WTC11 (cell line): ENCODE measurements at regions not wholly inside any gene's neighbourhood (a gene's known extent, or its start where the extent isn't known, plus 50 kb on each side); places are given as distances from the start of the nearest gene placed in this dataset.

Source experiments
- ATAC-seq: fragments of 200-7000 bp; cut with Tn5 transposase; 2 replicates; pipeline ENCODE4 v1.10.0; 2021; ENCODE audit warnings: mild to moderate bottlenecking, moderate library complexity
- CTCF ChIA-PET: fragments of 300-600 bp; sonication (Branson Sonifier 250); formaldehyde crosslinking; loops from one replicate; lab custom pipeline; 2021; ENCODE audit warnings: antibody characterized with exemption; lab: Charles Lee
- POLR2A ChIA-PET: fragments of 350-600 bp; sonication (Branson Sonifier 250); formaldehyde crosslinking; loops from one replicate; lab custom pipeline; 2021; ENCODE audit warnings: antibody characterized with exemption; lab: Charles Lee
- DNase-seq: peaks from one replicate; pipeline ENCODE4 v3.0.0; 2021; ENCODE audit warnings: low spot score
- H3K27ac Mint-ChIP-seq: 2 replicates; pipeline ENCODE4 v1.8.0; 2021; ENCODE audit warnings: mixed read lengths
- H3K27me3 Mint-ChIP-seq: 2 replicates; pipeline ENCODE4 v1.8.0; 2021; ENCODE audit warnings: low read depth, mild to moderate bottlenecking, moderate library complexity, mixed read lengths
- H3K36me3 Mint-ChIP-seq: 2 replicates; pipeline ENCODE4 v1.8.0; 2021; ENCODE audit warnings: mixed read lengths
- H3K4me1 Mint-ChIP-seq: 2 replicates; pipeline ENCODE4 v1.8.0; 2022; ENCODE audit warnings: mixed read lengths
- H3K4me3 Mint-ChIP-seq: 2 replicates; pipeline ENCODE4 v1.8.0; 2021; ENCODE audit warnings: mild to moderate bottlenecking, moderate library complexity, mixed read lengths
- H3K9me3 Mint-ChIP-seq: 2 replicates; pipeline ENCODE4 v1.8.0; 2021; ENCODE audit warnings: mixed read lengths
- ATF2 ChIP-seq: sonication (generic); formaldehyde crosslinking; IDR thresholded peaks from 2 replicates; pipeline ENCODE4 v1.8.1; 2022; ENCODE audit warnings: low read depth, missing genetic modification reagents, borderline replicate concordance
- CREM ChIP-seq: sonication (generic); formaldehyde crosslinking; IDR thresholded peaks from 2 replicates; pipeline ENCODE4 v1.8.1; 2022; ENCODE audit warnings: mild to moderate bottlenecking, missing genetic modification reagents, moderate library complexity
- CTCF ChIP-seq: fragments of 200-600 bp; IDR thresholded peaks from 2 replicates; pipeline ENCODE4 v1.8.0; 2022; ENCODE audit warnings: antibody characterized with exemption
- E2F1 ChIP-seq: sonication (generic); formaldehyde crosslinking; IDR thresholded peaks from 2 replicates; pipeline ENCODE4 v1.8.0; 2022; ENCODE audit warnings: mild to moderate bottlenecking, missing genetic modification reagents
- ERG ChIP-seq: fragments of 250-450 bp; sonication (Bioruptor Pico); IDR thresholded peaks from 2 replicates; pipeline ENCODE4 v1.8.0; 2021; ENCODE audit warnings: mild to moderate bottlenecking
- FOXP1 ChIP-seq: sonication (generic); formaldehyde crosslinking; IDR thresholded peaks from 2 replicates; pipeline ENCODE4 v1.8.0; 2022; ENCODE audit warnings: missing genetic modification reagents, mild to moderate bottlenecking, moderate library complexity, borderline replicate concordance
- FOXP4 ChIP-seq: sonication (generic); formaldehyde crosslinking; IDR thresholded peaks from 2 replicates; pipeline ENCODE4 v1.8.0; 2022; ENCODE audit warnings: mild to moderate bottlenecking, missing genetic modification reagents
- KAT7 ChIP-seq: sonication (generic); formaldehyde crosslinking; IDR thresholded peaks from 2 replicates; pipeline ENCODE4 v1.8.1; 2023; ENCODE audit warnings: missing genetic modification reagents, mild to moderate bottlenecking, borderline replicate concordance
- MAX ChIP-seq: sonication (generic); formaldehyde crosslinking; IDR thresholded peaks from 2 replicates; pipeline ENCODE4 v1.8.0; 2022; ENCODE audit warnings: mild to moderate bottlenecking, missing genetic modification reagents
- NFYB ChIP-seq: sonication (generic); formaldehyde crosslinking; conservative IDR thresholded peaks from 2 replicates; pipeline ENCODE4 v1.8.0; 2022; ENCODE audit warnings: low read depth, missing genetic modification reagents
- ZNF232 ChIP-seq: sonication (generic); formaldehyde crosslinking; IDR thresholded peaks from 2 replicates; pipeline ENCODE4 v1.8.0; 2022; ENCODE audit warnings: mild to moderate bottlenecking, missing genetic modification reagents
- ZNF416 ChIP-seq: fragments of 250-450 bp; sonication (Bioruptor Pico); IDR thresholded peaks from 2 replicates; pipeline ENCODE4 v1.9.0; 2021; ENCODE audit warnings: mild to moderate bottlenecking, inconsistent platforms
- ZNF423 ChIP-seq: fragments of 250-450 bp; sonication (Bioruptor Pico); IDR thresholded peaks from 2 replicates; pipeline ENCODE4 v2.1.2; 2022; ENCODE audit warnings: mild to moderate bottlenecking, moderate library complexity
- TF ChIP-seq, protein P1 (sequence below): sonication (generic); formaldehyde crosslinking; IDR thresholded peaks from 2 replicates; pipeline ENCODE4 v1.8.1; 2023; ENCODE audit warnings: mild to moderate bottlenecking, missing genetic modification reagents
- TF ChIP-seq, protein P2 (sequence below): fragments of 250-450 bp; sonication (Bioruptor Pico); conservative IDR thresholded peaks from 2 replicates; pipeline ENCODE4 v1.9.0; 2021; ENCODE audit warnings: mild to moderate bottlenecking

DNA sequence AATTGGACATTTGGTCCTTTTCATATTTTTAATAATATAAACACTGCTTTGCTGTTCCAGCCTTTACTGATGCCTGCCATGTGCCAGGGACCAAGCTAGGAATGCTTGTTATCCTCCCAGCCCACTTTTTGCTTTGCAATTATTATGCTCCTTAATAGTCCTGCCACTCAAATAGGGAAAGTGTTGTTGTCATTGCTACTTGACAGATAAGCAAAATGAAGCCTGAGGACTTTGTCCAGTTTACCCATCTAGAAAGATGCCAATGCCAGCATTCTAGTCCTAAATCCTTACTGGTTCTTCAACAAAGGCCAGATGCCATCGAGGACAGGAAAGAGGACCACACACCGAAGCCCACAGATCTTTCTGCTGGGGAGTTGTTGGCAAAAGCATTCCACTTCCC, 246.5 kb downstream of the EMP1 start:
- DNase-seq, result no peak
- no peaks in the 10 kb centered on the region for H3K36me3 Mint-ChIP-seq
- H3K4me1 Mint-ChIP-seq, result peaks cover 5% of the 10 kb centered on the region; the same call in 1 of the 2 replicates
- POLR2A ChIA-PET, result no interaction called here
- H3K27ac Mint-ChIP-seq, result no peak overlapping the region
- H3K9me3 Mint-ChIP-seq, result no peaks in the 10 kb centered on the region
- no peak for ATAC-seq
- no peak overlapping the region for H3K4me3 Mint-ChIP-seq
- TF ChIP-seq FOXP4 (CRISPR knock-in tag), result no peak
- no peak for TF ChIP-seq ZNF423
- no peak for TF ChIP-seq CTCF
- TF ChIP-seq, protein P1, sequence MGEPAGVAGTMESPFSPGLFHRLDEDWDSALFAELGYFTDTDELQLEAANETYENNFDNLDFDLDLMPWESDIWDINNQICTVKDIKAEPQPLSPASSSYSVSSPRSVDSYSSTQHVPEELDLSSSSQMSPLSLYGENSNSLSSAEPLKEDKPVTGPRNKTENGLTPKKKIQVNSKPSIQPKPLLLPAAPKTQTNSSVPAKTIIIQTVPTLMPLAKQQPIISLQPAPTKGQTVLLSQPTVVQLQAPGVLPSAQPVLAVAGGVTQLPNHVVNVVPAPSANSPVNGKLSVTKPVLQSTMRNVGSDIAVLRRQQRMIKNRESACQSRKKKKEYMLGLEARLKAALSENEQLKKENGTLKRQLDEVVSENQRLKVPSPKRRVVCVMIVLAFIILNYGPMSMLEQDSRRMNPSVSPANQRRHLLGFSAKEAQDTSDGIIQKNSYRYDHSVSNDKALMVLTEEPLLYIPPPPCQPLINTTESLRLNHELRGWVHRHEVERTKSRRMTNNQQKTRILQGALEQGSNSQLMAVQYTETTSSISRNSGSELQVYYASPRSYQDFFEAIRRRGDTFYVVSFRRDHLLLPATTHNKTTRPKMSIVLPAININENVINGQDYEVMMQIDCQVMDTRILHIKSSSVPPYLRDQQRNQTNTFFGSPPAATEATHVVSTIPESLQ (CRISPR knock-in tag), result no peak
- no peaks in the 10 kb centered on the region for H3K27me3 Mint-ChIP-seq
- CTCF ChIA-PET, result no interaction called here

DNA sequence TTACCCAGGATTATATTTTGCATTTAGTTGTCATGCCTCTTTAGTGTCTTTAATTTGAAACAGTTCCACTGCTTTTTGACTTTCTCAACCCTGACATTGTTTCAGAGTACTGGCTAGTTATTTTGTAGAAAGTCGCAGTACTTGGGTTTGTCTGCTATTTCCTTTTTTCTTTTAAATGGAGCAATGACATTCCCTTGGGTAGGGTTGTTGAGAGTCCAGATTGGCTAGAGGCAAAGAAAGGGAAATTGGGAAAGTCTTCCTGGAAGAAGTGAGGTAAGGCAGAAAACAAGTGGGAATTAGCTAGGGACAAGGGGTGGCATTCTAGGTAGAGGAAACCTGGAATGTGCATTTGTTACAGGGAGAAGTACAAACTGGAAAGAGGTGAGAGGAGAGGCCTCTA, 245.9 kb downstream of the EMP1 start:
- Mint-ChIP-seq H3K4me1 (peaks cover 5% of the 10 kb centered on the region; the same call in 1 of the 2 replicates), H3K9me3 (no peaks in the 10 kb centered on the region), H3K4me3 (no peak overlapping the region), H3K27ac (no peak overlapping the region), H3K27me3 (no peaks in the 10 kb centered on the region), H3K36me3 (no peaks in the 10 kb centered on the region)
- POLR2A ChIA-PET, result no interaction called here
- DNase-seq (no peak), ATAC-seq (no peak)
- TF ChIP-seq E2F1 (no peak), FOXP1 (CRISPR knock-in tag) (no peak), ERG (no peak), ZNF416 (CRISPR knock-in tag) (no peak), CREM (CRISPR knock-in tag) (no peak), NFYB (CRISPR knock-in tag) (no peak)
- CTCF ChIA-PET, result no interaction called here

DNA sequence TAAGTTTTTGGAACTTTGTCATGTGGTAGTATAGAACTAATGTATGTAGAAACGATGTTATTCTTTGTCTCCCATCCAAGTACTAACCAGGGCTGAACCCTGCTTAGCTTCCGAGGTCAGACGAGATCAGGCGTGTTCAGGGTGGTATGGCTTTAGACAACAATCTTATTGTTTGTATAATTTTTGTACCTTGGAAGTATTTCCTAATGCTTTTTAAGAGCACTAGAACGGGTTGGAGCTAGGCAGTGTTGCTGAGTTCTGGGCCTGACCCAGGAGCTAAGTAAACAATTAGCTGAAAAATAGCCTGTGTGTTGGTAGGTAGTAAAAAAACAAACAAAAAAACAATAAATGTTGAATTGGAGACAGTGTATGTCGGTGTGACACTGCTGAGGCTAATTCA, 244.3 kb downstream of the EMP1 start:
- Mint-ChIP-seq H3K27me3 (no peaks in the 10 kb centered on the region; the same call in 1 of the 2 replicates), H3K9me3 (no peaks in the 10 kb centered on the region), H3K36me3 (no peaks in the 10 kb centered on the region), H3K4me3 (no peak overlapping the region), H3K4me1 (peaks cover 18% of the 10 kb centered on the region), H3K27ac (no peak overlapping the region)
- no peak for ATAC-seq
- DNase-seq, result no peak
- ChIA-PET POLR2A (no interaction called here), CTCF (interaction anchor here (0.6 to 1.8 kb wide), 2 partner anchors 55 to 185 kb away, joined by 3 to 6 read pairs; no protein-coding TSS in a partner anchor)
- TF ChIP-seq, protein P2, sequence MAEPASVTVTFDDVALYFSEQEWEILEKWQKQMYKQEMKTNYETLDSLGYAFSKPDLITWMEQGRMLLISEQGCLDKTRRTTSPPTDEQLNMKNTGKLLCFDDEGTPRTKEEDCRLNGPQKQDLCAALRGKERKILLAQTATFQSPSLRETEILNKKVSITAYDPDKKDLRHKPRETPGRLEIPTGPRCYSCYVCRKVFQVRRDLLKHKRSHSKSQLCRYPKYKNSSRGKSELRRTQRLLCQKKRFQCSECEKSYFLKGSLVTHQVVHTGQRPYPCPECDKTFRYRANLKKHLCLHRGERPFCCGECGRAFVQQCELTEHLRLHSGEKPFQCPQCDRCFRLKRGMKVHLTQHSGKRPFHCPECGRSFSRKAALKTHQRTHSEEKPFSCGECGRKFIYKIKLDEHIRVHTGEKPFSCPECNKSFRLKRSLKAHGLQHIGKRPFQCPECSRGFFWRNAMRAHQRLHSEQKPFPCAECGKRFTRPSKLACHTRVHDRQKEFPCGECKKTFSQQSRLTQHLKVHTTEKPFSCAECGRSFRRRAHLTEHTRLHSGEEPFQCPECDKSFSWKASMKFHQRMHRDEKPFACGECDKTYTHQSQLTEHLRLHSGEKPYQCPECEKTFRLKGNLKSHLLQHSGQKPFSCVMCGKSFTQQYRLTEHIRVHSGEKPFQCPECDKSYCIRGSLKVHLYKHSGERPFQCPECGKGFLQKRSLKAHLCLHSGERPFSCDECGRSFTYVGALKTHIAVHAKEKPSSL, result no peak
- TF ChIP-seq KAT7 (CRISPR knock-in tag), result no peak
- no peak for TF ChIP-seq ATF2 (CRISPR knock-in tag)
- no peak for TF ChIP-seq MAX (CRISPR knock-in tag)
- TF ChIP-seq ZNF232 (CRISPR knock-in tag), result no peak
